SJCRH30 (cell line): ENCODE measurements at regions not wholly inside any gene's neighbourhood (a gene's known extent, or its start where the extent isn't known, plus 50 kb on each side); places are given as distances from the start of the nearest gene placed in this dataset.
"Not testable (repeated sequence)": the region's sequence is repeated elsewhere in the genome, so short reads cannot be mapped to it uniquely, and the experiment has no call there.

Source experiments
- DNase-seq, 2 experiments: peaks; one replicate each; pipeline ENCODE4 v3.0.0-alpha.2; 2015 to 2020
- H3K27ac ChIP-seq: fragments of 250-450 bp; sonication (Bioruptor Pico); 2 replicates; pipeline ENCODE4 v1.5.1; 2020; ENCODE audit warnings: mild to moderate bottlenecking, moderate library complexity
- H3K27me3 ChIP-seq: fragments of 250-450 bp; sonication (Bioruptor Pico); 2 replicates; pipeline ENCODE4 v1.5.1; 2020; ENCODE audit warnings: mild to moderate bottlenecking, moderate library complexity
- H3K36me3 ChIP-seq: fragments of 250-450 bp; sonication (Bioruptor Pico); 2 replicates; pipeline ENCODE4 v1.5.1; 2020; ENCODE audit warnings: mild to moderate bottlenecking, moderate library complexity
- H3K4me1 ChIP-seq: fragments of 250-450 bp; sonication (Bioruptor Pico); 2 replicates; pipeline ENCODE4 v1.5.1; 2020; ENCODE audit warnings: mild to moderate bottlenecking, moderate library complexity
- H3K4me3 ChIP-seq: fragments of 250-450 bp; sonication (Bioruptor Pico); 2 replicates; pipeline ENCODE4 v1.5.1; 2020; ENCODE audit warnings: mild to moderate bottlenecking, moderate library complexity
- H3K9me3 ChIP-seq: fragments of 250-450 bp; sonication (Bioruptor Pico); replicated peaks from 2 replicates; pipeline ENCODE4 v1.5.1; 2020; ENCODE audit warnings: mild to moderate bottlenecking, moderate library complexity

DNA sequence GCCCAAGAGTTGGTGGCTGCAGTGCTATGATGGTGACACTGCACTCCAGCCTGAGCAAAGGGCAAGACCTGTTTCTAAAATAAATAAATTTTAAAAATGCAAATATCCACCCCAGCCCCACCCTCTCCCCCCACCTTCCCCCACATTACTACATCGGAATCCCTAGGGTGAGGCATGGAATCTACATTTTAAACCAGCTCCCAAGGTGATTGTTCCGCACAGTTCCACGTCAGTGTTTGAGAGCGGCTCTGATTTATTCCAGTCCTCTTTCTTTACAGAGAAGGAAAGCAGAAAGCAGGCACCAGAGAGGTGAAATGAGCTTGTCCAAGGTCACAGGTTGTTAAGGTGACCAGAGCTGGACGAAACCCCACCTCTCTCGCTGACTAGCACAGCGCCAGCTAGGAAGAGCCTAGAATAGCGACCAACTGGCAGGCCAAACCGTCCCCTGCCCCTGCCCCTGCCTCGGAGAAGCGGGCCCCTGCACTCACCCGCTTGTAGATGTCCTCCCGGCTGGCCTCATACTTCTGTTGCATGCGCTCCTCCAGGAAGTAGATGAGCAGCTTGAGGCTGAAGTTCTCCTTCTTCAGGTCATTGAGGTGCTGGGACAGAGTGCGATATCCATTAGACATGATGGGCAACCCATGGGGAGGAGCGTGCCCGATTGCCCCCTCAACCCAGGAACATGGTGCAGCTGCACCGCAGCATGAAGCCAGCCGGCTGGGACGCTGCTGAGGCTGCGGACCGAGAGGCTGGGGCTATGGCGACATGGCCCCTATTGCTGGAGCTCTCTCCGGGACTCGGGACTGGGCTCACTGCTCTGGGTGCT is 103.7 kb upstream of the NBPF26 start:
- H3K36me3 ChIP-seq, H3K27ac ChIP-seq, DNase-seq, H3K9me3 ChIP-seq, H3K4me3 ChIP-seq, H3K4me1 ChIP-seq, H3K27me3 ChIP-seq: not testable (repeated sequence)

DNA sequence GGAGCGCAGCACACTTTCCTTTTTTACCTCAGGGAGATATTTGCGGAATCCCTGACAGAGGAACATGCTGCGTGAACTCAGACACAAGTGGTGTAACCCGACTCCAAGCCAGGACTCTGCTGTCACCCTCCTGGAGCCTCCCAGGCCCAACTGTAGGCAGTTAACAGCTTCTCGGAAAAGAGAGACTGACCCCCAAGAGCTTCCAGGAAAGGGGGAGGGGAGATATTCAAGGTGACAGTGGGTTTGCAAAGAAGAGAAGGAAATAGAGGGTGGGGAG is 103.1 kb upstream of the NBPF26 start:
- not testable (repeated sequence) for H3K36me3 ChIP-seq, H3K4me1 ChIP-seq, H3K4me3 ChIP-seq, DNase-seq, H3K27ac ChIP-seq, H3K27me3 ChIP-seq, H3K9me3 ChIP-seq

DNA sequence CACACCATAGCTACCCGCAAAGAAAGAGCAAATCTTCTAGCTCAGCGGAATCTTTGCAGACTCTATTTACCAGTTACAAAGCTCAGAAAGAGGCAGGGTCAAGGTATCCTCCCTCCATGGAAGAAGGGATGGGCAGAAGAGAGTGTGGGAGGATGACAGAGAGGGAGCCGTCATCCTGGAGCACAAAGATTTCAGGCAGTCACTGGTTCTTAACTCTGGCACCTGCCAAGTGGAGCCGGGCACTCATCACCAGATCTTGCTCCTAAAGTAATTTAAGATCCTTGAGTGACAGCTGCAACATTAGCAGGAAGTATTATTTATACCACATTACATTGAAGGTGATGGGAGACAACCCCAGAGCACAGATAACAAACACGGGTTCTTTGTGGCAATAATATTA is 102.5 kb upstream of the NBPF26 start:
- H3K27ac ChIP-seq, H3K9me3 ChIP-seq, DNase-seq, H3K4me1 ChIP-seq, H3K4me3 ChIP-seq, H3K36me3 ChIP-seq, H3K27me3 ChIP-seq: not testable (repeated sequence)

DNA sequence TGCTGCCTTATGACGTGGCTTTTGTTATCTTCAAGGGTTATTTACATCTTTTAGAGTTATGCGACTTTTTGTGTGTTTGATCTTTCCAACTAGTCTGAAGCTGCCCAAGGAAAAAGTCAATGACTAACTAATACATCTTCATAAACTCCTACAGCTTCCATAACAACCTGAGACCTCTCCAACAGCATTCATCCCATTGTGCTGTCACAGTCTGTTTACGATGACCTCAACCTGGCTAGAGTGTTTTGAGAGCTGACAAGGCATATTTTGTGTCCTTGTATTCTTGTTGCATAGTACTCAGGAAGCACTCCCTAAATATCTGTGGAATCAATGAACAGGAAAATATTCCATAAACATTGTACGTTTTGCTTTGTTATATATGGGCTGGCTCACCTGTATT is 100.2 kb upstream of the NBPF26 start:
- H3K36me3 ChIP-seq, H3K27ac ChIP-seq, H3K9me3 ChIP-seq, H3K4me1 ChIP-seq, H3K4me3 ChIP-seq, H3K27me3 ChIP-seq, DNase-seq: not testable (repeated sequence)

DNA sequence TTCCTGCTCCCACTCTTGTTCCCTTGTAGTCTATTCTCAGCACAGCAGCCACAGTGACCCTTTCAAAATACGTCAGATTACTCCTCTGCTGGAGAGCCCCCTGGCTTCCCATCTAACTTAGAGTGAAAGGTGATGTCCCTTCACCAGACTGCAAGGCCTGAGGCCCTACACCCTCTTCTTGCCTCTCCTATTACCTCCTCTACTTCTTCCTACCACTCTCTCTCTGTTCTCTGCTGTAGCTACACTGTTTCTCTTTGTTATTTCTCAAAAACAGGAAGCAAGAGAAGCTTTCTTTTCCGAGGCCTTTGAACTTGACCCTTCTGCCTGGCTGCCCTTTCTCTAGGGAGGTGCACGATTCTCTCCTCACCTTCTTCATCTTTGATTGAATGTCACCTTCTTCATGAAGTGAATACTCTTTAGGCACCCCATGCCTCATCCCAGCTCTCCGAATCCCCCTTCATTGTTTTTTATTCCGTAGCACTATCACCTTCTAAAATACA is 99.1 kb upstream of the NBPF26 start:
- DNase-seq, H3K27ac ChIP-seq, H3K4me3 ChIP-seq, H3K4me1 ChIP-seq, H3K9me3 ChIP-seq, H3K36me3 ChIP-seq, H3K27me3 ChIP-seq: not testable (repeated sequence)

DNA sequence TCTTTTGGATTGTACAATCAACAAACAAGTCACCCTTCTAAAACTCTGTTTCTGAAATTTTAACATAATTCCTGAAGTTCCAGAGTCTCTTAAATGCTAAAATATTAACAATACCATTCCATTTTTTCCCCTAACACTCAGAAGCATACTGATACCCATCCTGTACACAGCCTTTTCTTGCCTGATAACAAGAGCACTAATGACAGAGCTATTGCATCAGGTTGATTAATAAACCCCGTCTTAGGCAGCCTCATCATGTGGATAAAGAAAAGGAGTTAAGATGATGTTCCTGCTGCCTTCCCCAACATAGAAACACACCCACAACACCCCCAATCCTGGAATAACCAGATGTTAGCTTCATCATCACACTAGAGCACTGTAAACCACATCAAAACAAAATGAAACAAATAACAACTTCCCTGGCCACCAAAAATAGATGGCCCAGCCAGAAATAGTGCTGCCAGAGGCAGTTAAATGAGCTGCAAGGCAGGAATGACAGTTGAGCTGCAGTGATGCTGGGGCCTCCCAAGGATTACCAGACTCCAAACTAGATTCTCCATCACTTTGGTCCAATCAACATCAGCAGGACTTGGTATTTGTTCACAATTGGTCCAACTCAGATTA is 93.8 kb upstream of the NBPF26 start:
- H3K36me3 ChIP-seq, DNase-seq, H3K9me3 ChIP-seq, H3K4me1 ChIP-seq, H3K27me3 ChIP-seq, H3K27ac ChIP-seq, H3K4me3 ChIP-seq: not testable (repeated sequence)

DNA sequence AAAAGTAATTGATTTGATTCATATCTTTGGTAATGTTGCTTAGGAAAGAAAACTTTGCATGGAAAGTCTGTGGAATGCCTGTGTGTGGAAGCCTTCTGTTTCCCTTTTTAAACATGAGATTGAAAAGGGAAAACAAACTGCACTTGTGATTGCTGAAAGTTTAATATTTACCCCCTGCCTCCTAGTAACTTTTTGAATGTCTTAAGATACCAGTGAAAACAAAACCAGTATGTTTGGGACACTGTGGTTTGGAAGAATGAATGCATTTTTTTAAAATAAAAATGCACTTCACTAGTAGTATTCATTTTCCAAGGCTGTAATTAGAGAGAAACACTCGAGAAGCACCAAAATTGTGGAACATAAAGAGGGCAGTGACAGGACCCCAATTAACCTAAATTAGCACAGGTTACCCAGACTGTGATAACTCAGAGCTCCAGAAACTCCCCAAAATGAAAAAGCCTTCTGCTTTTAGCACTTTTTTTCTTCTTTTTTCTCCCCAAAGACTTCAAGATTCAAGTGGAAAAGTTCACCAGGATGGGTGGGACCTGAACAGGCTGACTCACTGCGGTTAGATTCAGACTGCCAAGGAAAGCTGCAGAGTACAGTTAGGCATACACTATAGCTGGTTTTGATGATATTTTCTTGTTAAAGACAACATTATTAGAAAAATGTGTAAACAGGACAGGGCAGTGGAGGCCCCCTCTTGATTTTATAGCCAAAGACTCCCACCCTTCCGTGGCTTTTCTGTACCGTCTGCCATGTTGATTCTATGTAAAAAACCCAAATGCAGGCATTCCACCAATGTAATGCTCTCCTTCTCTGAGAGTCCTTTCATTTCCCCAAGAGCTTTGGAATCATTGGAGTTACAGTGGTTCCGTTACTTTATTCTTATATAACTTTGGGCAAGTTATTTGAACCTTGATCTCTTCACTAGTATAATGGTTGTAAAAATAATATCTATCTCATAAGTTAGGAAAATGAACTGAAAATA is 88.6 kb upstream of the NBPF26 start:
- not testable (repeated sequence) for H3K4me3 ChIP-seq, H3K36me3 ChIP-seq, H3K27me3 ChIP-seq, DNase-seq, H3K9me3 ChIP-seq, H3K4me1 ChIP-seq, H3K27ac ChIP-seq

DNA sequence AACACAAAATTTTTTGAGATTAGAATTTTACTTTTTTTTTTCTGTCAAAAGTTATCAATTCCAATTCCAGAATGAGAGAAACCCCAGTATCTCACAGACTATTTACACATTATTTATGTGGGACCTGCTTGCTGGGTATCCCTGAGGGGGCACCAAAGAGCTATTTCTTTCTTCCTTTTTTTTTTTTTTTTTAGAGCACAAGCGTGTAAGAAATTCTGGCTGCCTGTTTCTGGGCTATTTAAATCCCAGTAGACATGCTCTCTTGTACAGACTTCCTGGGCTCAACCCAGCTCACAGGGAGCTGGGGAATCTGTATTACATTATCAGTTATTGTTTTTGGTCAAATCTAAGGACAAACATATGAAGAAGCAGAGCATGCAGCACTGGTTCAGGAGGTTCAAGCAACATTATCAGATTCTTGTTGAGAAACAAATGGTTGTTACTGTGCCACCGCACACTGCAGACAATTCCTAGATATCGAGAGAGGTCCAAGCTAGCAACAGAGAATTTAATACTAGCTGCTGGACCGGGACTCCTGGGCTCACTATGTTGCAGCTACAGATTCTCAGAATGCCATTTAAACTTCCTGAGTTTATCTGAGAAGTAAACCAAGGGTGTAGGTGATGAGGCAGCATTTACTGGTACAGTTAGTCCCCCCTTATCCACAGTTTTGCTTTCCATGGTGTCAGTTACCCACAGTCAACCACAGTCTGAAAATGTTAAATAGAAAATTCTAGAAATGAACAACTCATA is 83.3 kb upstream of the NBPF26 start:
- H3K9me3 ChIP-seq, H3K27me3 ChIP-seq, H3K27ac ChIP-seq, H3K36me3 ChIP-seq, H3K4me1 ChIP-seq, H3K4me3 ChIP-seq, DNase-seq: not testable (repeated sequence)

DNA sequence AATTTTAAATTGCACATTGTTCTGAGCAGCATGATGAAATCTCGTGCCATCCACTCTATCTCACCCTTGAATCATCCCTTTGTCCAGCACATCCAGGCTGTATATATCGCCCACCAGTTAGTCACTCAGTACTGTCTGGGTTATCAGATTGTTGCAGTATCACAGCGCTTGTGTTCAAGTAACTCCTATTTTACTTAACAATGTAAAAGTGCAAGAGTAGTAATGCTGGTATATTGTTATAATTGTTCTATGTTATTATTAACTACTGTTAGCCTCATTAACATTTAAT is 82.8 kb upstream of the NBPF26 start:
- H3K36me3 ChIP-seq, H3K27me3 ChIP-seq, DNase-seq, H3K4me1 ChIP-seq, H3K9me3 ChIP-seq, H3K4me3 ChIP-seq, H3K27ac ChIP-seq: not testable (repeated sequence)

DNA sequence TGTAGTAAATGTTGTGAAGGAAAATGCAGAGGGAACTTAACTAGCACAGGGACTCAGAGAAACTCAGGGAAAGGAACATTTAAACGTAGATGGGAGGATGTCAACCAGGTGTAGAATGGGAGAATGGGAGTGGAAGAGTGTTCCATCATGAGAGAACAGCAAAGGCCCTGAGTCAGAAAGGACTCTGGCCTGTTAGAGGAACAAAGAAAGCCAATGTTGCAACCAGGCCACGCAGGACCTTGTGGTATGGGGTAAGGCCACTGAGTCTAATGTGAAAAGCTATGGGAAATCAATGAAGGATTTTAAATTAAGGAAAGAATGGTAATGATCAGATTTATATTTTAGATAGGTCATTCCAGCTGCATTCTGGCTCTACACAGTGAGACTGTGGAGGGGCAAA is 76.6 kb upstream of the NBPF26 start:
- not testable (repeated sequence) for H3K36me3 ChIP-seq, H3K27ac ChIP-seq, DNase-seq, H3K27me3 ChIP-seq, H3K9me3 ChIP-seq, H3K4me3 ChIP-seq, H3K4me1 ChIP-seq

DNA sequence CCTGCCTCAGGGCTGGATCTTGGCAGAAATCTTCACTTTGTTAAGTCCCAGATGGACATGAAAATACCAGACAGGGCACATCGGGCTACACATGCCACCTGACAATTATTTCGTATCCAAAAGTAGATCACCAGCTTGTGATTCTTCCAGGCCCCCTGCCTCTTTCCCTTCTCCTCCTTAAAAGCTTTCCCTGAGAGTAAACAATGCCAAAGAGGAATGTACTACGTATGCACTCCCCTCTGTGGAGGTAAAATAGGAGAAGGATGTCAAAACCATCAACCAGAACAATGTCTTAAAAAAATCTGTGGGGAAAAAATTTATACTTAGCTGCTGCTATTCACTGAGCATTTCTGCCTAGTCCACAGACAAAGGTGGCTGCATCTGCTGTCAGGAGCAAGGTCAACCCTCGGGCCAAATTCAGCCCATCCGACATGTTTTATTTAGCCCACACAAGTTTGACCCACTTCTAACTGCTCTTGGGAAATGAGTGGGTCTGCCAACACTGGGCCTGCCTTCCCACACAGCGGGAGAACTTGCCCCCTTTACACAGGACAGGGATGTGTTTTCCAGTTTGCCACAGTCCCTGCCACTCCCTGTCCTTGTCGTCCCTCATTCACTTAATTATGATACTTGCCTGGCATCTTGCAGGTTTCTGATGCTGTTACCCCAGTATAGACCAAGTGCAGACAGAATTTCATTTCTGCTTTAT is 74.7 kb upstream of the NBPF26 start:
- not testable (repeated sequence) for H3K36me3 ChIP-seq, DNase-seq, H3K27me3 ChIP-seq, H3K4me3 ChIP-seq, H3K4me1 ChIP-seq, H3K9me3 ChIP-seq, H3K27ac ChIP-seq

DNA sequence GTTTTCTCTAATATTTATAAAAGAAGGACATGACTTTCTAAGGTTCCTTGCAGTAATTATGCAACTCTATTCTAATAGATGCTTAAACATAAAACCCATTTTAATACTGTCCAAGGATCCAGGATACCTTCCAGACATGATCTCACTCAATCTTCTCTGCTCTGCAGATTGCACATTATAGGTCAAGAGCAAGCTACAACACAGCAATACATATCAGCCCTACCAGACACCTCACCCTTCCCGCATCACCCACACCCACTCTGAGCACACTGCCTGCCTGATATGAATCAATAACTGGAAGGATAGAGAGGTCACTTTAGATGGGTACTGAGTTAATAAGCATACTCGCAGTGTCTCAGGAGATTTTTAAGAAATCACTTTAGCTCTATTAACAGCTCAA is 74.0 kb upstream of the NBPF26 start:
- not testable (repeated sequence) for H3K27me3 ChIP-seq, DNase-seq, H3K4me3 ChIP-seq, H3K9me3 ChIP-seq, H3K36me3 ChIP-seq, H3K27ac ChIP-seq, H3K4me1 ChIP-seq

DNA sequence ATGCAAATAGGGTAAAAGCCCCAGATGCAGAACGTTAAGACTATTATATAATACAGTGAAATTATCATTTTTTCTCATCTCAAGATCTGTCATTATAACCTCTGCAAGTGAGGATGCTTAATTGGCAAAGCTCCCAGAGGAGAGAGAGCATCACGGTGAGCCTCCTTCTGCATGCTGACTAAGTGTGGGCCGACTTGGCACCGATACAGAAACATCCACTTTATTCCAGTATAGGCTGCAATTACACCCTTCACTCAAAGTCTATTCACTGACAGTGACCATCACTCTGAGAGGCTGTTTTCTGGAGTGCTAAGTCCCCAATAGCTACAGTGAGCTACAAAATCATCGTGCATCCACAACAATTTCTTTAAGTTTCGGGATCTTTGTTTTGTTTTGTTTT is 69.6 kb upstream of the NBPF26 start:
- H3K4me1 ChIP-seq, H3K27me3 ChIP-seq, H3K36me3 ChIP-seq, H3K9me3 ChIP-seq, DNase-seq, H3K4me3 ChIP-seq, H3K27ac ChIP-seq: not testable (repeated sequence)

DNA sequence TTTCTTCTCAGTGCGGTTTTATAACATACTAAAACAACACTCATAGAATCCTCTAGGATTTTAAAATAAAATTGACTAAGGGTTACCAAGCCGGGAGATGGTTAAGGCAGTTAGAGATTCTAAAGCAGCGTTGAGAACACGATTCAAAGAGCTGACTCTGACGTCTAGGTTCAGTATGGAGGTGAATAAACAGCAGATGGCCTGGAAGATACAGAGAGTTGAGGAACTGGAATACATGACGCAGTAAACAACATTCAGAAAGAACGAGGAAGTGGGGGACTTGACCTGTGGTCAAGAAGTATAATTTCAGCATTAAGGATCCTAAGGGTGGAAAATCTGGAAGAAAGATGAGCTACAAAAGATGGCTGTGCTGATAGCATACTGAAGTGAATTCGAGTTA is 68.4 kb upstream of the NBPF26 start:
- H3K9me3 ChIP-seq, H3K27me3 ChIP-seq, H3K27ac ChIP-seq, H3K36me3 ChIP-seq, DNase-seq, H3K4me1 ChIP-seq, H3K4me3 ChIP-seq: not testable (repeated sequence)
